ENCODE measurements at regions not wholly inside any gene's neighbourhood (a gene's known extent, or its start where the extent isn't known, plus 50 kb on each side); places are given as distances from the start of the nearest gene placed in this dataset.

DNA sequence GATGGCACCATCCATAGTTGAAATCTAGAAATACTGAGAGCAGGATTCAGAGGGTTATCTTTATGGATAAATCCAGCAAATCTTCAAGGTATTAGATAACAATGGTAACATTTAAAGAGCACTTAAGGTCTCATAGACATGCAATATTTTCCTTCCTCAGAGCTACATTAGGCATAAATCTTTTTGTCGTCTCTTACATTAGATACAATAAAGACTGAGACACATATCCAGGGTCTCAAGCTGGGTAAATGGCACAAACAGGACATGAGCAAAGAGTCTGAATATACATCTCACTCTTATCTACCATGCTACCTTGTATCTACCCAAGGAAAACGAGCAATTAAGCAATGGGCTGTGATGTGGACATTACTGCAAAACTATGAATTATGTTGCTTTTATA lies 927.3 kb upstream of the EPHA6 start:
- DNase-seq (ENCODE audit: low read depth), result no peak

GRCh38 chr3:95894820-95895219 lies 919.6 kb upstream of the EPHA6 start:
- DNase-seq (ENCODE audit: low read depth), result peak; percentile 3

GRCh38 chr3:95899494-95899893 lies 914.9 kb upstream of the EPHA6 start:
- DNase-seq (ENCODE audit: low read depth), result no peak

DNA sequence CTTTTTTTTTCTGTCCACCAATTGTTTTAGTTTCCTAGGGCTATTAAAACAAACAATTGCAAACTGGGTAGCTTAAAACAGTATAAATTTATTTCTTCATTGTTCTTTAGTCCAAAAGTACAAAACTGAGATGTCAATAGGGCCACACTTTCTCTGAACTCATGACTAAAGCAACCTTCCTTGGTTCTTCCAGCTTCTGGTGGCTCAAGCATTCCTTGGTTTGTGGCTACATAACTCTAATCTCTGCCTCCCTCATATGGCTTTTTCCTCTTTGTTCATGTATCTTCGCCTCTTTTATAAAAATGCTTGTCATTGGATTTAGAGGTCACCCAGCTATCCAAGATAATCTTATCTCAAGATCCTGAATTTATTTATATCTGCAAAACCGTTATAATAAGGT lies 914.5 kb upstream of the EPHA6 start:
- DNase-seq (ENCODE audit: low read depth), result no peak

DNA sequence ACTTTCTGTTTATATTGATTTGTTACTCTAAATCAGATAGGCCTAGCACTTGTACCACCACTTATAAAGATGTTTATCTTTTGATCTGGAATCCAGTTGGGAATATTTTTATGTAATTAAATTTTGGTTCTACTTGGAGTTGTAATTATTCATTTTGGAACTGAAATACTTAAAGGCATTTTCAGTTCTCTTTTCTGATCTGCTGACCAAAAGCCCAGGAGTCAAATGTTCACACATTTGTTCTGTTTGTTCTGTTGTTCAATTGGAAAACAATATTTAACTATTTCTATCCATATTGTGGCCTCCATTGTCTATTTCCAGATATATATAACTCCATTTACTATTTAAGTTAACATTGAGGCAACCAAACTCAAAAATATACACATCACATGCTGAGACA lies 912.4 kb upstream of the EPHA6 start:
- no peak for DNase-seq (ENCODE audit: low read depth)

DNA sequence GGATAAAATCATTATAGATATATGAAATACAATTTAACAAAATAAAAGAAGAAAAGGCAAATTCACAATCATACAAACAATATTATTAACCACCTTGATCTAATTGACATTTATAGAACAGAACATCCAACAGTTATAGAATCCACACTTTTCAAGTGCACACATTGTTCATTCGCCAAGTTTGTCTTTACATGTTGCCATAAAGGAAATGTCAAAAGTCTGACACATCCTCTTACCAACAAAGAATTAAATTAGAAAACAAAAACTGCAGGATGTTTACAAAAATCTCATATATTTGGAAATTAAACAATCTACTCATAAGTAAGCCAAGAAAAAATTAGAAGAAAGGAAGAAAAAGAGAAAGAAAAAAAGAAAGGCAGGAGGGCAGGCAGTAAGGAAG lies 909.2 kb upstream of the EPHA6 start:
- DNase-seq (ENCODE audit: low read depth), result no peak

GRCh38 chr3:95911767-95912166 lies 902.6 kb upstream of the EPHA6 start:
- no peak for DNase-seq (ENCODE audit: low read depth)

DNA sequence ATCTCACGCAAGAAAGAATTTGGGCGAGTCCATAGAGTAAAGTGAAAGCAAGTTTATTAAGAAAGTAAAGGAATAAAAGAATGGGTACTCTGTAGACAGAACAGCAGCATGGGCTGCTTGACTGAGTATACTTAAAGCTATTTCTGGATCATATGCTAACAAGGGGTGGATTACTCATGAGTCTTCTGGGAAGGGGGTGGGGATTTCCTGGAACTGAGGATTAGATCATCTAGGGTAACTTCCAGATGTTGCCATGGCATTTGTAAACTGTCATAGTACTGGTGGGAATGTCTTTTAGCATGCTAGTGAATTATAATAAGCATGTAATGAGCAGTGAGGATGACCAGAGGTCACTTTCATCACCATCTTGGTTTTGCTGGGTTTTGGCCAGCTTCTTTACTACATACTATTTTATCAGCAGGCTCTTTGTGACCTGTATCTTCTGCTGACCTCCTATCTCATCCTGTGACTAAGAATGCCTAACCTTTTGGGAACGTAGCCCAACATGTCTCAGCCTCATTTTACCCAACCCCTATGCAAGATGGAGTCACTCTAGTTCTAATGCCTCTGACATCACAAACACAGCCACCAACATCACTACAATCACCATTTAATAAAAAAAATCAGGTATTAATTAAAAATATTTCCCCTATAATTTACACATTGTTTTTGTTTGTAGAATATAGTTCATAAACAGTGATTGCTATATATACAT lies 890.7 kb upstream of the EPHA6 start:
- DNase-seq (ENCODE audit: low read depth), result peak; percentile 91

- no peak for DNase-seq (ENCODE audit: low read depth)
Observed at GRCh38 chr3:95926904-95927501, 887.4 kb upstream of the EPHA6 start.

DNA sequence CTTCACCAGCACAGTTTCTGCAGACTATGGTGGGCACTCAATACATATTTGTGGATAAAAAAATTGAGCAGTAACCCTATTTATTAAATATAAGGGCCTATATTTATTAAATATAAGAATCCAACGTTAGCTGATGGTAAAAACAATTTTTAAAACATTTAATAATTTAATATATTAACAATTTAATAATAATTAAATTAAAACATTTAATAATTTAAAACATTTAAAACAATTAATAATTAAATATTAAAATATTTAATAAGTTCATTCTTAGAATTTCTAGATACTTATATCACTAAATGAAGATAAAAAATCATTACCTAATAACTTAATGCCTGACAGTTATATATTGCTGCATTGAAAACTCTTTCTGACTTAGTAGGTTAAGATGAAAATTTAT lies 880.2 kb upstream of the EPHA6 start:
- DNase-seq (ENCODE audit: low read depth), result no peak

DNA sequence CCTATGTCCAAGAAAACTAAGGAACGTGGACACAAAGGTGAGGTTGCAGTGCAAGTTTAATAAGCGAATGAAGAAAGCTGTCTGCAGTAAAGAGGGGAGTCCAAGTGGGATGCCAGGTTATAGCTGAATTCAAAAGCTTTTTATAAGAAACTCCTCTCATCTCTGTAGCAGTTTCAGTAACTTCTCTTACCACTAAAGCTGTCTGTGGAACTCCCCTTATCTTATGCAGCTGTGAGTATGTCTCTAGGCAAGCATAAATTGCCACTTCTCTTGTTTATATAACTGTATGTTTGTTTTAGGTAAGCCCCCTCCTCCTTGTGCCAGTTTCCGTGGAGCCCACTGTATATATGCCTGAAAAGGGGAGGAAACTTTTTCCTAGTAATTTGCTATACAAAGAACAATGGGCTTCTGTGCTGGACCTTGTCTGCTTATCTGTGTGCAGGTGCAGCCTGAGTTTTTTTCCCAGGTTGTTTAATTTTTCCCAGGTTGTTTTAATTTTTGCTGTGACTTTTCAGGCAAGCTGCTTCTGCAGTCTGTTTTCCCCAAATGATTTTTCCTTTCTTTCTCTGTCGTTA lies 875.1 kb upstream of the EPHA6 start:
- no peak for DNase-seq (ENCODE audit: low read depth)

DNA sequence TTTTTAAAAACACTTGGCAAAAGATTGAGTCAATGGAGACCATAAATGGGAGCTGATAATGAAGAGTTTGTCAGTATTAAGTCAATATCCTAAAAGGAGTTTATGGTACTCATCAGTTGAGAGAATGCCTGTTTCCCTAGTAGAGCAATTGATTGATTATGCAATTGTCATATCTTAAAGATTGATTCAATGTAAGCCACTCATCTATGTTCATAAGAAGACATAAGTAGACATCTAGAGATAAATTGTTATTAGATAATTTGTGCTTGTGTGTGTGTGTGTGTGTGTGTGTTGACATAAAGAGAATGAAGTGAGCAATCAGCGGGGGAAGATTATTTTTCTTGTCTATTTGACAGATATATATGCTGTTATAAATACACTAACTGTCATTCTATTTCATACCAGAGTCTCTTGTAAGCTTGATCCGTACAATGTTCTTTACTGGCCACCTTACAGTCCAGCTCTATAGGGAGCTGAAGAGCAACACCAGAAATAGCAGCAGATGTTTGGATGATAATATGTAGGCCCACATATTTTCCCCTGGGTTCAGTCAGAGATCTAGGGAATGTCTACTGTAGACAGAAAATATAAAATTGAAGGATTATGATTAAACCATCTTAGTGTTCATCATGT lies 848.6 kb upstream of the EPHA6 start:
- no peak for DNase-seq (ENCODE audit: low read depth)

- no peak for DNase-seq (ENCODE audit: low read depth)
Observed at GRCh38 chr3:95971573-95971972, 842.8 kb upstream of the EPHA6 start.

DNA sequence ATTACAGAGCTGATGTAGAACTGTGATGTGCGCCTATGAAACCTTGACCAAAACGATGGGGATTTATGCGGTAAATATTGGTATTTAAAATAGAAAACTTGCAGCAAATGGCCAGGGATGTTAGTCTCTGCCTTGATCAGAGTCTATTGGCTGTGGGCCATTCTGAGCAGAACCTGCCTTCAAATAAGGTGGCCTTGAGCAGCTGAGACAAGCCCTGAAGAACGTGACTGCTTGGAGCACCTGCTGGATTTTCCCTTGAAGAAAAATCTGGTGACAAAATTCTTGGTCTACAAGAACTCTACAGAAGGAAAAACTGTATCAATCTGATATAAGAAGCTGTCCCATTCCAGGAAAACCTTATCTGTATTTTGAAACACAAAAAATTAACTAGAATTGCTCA lies 820.1 kb upstream of the EPHA6 start:
- no peak for DNase-seq (ENCODE audit: low read depth)

GRCh38 chr3:96000966-96001365 lies 813.4 kb upstream of the EPHA6 start:
- DNase-seq (ENCODE audit: low read depth), result peak; percentile 11

DNA sequence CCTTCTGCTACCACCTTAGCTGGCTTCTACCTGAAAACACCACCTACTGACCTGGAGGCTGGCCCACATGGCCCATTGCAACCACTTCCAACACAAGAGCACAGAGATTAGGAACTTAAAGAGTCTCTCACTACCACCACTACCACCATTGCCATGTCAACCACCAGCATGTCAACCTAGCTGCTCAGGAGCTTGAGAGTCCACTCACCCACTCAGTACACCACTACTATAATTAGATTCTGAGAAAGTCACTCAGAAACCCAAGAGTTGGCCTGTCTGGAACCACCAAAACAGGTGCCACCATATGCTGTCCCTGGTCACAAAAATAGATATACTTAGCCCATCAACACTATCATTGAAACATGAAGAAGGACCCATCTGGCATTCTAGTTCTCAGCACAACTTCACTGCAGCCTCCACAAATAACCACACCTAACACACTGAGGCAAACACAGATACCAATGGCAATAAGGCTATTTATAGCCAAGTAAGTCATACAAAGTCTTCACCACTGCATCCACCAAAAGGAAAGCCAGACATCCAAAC lies 806.7 kb upstream of the EPHA6 start:
- DNase-seq (ENCODE audit: low read depth), result no peak

DNA sequence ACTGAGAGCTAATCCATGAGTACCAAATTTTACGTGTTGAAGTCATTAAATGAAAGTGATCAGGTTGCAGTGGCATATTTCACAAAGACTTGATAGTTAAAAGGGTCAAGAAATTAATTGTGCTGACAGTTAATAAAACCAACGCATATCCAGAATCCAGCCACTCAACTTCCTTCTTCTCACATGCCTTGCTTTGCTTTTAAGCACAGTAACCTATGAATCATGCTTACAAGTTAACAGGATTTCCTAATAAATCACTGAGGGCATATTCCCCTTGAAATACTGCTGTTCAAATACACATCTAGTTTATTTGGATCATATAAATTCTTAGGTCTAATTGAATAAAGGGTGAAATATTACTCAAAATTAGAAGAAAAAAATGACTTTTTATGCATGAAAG lies 801.5 kb upstream of the EPHA6 start:
- peak; percentile 3 for DNase-seq (ENCODE audit: low read depth)

DNA sequence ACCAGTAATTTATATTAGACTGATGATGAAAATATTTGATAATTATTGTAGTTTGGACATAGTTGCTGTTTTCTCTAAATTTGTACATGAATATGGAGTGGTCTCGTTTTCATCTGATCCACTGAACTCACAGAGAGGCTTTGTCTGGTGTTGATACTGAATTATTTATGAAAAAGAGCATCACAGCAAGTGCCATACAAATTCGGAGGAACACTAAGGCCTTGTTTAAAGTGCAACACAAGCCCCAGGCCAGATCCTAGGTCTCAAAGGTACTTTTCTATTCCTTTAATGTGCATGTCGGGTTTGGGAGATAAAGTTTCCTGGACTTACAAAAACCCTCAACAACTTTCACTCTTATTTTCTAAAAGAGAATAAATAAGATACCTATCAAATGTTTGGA lies 796.8 kb upstream of the EPHA6 start:
- no peak for DNase-seq (ENCODE audit: low read depth)

GRCh38 chr3:96022676-96023075 lies 791.7 kb upstream of the EPHA6 start:
- no peak for DNase-seq (ENCODE audit: low read depth)

DNA sequence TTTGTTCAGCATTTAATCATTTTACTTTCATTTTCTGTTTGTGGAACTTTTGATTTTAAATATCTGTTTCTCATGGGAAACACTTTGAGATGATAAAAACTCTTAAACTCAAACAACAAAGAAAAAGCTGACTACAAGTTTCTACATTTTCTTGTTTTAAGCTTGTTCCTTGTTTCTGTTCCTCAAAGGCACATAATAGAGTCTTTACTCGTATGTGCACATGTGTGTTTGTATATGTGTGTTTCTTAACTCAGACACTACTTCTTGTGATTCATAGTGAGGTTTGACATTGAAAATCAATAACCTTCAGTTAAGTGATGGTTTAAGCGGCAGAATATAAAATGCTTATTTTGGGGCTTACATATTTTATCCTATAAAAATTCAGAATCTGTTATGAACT lies 786.7 kb upstream of the EPHA6 start:
- DNase-seq (ENCODE audit: low read depth), result no peak

DNA sequence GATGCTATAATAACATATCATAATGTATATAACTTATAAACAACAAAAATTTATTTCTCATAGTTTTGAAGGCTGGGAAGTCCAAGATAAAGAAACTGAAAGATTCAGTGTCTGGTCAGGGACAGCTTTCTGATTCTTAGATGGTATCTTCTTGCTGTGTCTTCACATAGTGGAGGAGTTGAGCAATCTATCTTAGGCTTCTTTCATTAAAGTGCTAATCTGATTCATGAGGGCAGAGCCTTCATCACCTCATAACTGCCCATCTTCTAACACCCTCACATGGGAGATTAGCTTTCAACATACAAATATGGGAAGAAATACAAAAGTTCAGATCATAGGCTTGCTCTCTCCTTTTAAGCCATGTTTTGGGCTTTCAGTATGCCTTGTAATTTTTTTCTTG lies 774.8 kb upstream of the EPHA6 start:
- DNase-seq (ENCODE audit: low read depth), result no peak

DNA sequence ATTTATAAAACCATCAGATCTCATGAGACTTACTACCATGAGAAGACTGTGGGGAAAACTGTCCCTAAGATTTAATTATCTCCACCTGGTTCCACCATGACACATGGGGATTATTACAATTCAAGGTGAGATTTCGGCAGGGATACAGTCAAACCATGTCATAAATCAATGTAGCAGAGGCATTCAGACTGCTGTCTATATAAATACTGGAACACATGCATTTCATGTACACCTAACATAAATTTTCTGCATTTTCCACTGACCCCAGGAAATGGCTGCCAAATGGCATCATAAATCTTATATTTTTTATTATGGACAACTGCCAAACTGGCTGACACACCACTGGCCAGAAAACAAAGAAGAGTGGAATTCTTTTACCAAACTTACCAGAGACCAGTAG lies 755.1 kb upstream of the EPHA6 start:
- peak; percentile 22 for DNase-seq (ENCODE audit: low read depth)

Measured in HT1080 (cell line).